ENCODE measurements at regions not wholly inside any gene's neighbourhood (a gene's known extent, or its start where the extent isn't known, plus 50 kb on each side); places are given as distances from the start of the nearest gene placed in this dataset.

DNA sequence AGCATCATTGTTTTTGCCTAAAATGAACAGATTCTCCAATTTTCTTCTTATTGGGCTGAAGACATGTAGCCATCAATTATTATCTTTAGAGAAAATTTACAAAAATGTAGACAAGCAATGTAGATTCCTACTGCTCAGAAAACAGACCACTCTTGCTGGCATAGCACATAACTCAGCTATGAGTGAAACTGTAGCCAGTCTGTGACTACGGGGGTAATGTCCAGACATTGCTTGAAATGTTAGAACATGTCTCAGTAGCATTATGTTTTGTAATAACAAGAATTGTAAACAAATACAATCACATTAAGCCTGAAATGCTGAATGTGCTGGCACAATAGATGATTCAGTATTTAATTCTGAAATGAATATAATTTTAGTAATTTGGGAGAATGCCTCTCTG, 265.7 kb upstream of the KCNJ16 start:
- Histone ChIP-seq H3K4me1 (ENCODE audit: control insufficient read depth in 1 of 2, low read depth in 2 of 2) (peaks cover 0 to 4% of the 10 kb centered on the region in 2 donors), H3K27me3 (replicated peaks; ENCODE audit: insufficient read depth) (no peaks in the 10 kb centered on the region), H3K9me3 (no peaks in the 10 kb centered on the region), H3K4me3 (no peak overlapping the region), H3K27ac (no peak overlapping the region), H3K36me3 (no peaks in the 10 kb centered on the region)
- no peak for DNase-seq (ENCODE audit: low spot score)
- TF ChIP-seq, protein P1, sequence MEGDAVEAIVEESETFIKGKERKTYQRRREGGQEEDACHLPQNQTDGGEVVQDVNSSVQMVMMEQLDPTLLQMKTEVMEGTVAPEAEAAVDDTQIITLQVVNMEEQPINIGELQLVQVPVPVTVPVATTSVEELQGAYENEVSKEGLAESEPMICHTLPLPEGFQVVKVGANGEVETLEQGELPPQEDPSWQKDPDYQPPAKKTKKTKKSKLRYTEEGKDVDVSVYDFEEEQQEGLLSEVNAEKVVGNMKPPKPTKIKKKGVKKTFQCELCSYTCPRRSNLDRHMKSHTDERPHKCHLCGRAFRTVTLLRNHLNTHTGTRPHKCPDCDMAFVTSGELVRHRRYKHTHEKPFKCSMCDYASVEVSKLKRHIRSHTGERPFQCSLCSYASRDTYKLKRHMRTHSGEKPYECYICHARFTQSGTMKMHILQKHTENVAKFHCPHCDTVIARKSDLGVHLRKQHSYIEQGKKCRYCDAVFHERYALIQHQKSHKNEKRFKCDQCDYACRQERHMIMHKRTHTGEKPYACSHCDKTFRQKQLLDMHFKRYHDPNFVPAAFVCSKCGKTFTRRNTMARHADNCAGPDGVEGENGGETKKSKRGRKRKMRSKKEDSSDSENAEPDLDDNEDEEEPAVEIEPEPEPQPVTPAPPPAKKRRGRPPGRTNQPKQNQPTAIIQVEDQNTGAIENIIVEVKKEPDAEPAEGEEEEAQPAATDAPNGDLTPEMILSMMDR (IDR thresholded peaks at IDR 0.05): no peak
- no peak for ATAC-seq (ENCODE audit: insufficient number of reproducible peaks, low FRiP score, low read depth)

DNA sequence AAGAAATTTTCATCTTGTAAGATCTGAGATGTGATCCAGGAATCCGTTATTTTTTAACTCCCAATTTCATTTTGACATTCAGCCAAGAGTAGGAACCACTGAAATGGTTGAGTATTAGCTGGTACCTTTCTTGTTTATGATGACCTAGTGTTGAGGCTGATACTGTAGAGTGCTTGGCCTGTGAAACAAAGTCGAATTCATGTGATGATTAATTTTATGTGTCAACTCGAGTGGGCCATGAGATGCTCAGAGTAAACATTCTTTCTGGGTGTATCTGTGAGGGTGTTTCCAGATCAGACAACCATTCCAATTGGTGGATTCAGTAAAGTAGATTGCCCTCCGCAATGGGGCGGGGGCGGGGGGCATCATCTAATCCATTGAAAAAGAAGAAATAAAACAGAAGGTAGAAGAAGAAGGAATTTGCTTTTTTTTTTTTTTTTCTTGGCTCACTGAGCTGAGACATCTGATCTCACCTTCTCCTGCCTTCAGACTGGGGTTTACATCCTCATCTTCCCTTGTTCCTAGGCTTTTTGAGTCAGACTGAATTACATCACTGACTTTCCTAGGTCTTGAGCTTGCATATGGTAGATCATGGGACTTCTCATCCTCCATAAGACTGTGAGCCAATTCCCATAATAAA, 264.6 kb upstream of the KCNJ16 start:
- Histone ChIP-seq H3K4me3 (no peak overlapping the region), H3K4me1 (ENCODE audit: control insufficient read depth in 1 of 2, low read depth in 2 of 2) (peaks cover 0 to 4% of the 10 kb centered on the region in 2 donors), H3K27ac (no peak overlapping the region), H3K36me3 (no peaks in the 10 kb centered on the region), H3K9me3 (no peaks in the 10 kb centered on the region), H3K27me3 (replicated peaks; ENCODE audit: insufficient read depth) (no peaks in the 10 kb centered on the region)
- ATAC-seq (ENCODE audit: insufficient number of reproducible peaks, low FRiP score, low read depth) (no peak), DNase-seq (ENCODE audit: low spot score) (no peak)
- TF ChIP-seq, protein P1 (IDR thresholded peaks at IDR 0.05): no peak

DNA sequence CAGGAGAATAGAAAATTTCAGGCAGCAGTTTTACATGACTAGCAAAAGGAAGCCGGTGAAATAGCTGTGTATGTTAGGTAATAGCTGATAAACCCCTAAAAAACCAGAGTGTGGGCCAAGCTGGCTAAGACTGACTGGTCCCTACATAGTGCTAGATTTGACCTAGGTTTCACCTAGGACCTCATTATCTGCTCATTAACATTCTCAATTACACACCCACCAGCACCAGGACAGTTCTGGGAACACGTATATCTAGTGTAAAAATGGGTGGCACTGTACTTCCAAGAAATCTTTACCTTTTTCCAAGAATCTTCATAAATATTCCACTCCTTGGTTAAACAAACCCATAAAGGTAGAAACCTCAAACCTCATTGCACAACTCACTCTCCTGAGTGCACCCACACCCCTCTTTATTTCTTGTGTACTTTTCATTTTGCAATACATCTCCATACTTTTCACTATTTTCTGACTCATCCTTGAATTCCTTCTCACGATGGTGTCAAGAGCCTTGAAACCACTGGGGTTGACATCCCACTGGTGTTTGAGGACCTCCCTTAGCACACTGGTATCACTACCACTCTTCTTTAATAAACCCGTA, 262.7 kb upstream of the KCNJ16 start:
- TF ChIP-seq, protein P1 (IDR thresholded peaks at IDR 0.05): no peak
- DNase-seq (ENCODE audit: low spot score): no peak
- H3K4me1 ChIP-seq (ENCODE audit: control insufficient read depth in 1 of 2, low read depth in 2 of 2): peaks cover 0 to 4% of the 10 kb centered on the region in 2 donors
- no peak for ATAC-seq (ENCODE audit: insufficient number of reproducible peaks, low FRiP score, low read depth)
- no peak overlapping the region for H3K4me3 ChIP-seq
- H3K9me3 ChIP-seq: no peaks in the 10 kb centered on the region
- no peak overlapping the region for H3K27ac ChIP-seq
- H3K36me3 ChIP-seq: no peaks in the 10 kb centered on the region
- H3K27me3 ChIP-seq (replicated peaks; ENCODE audit: insufficient read depth): no peaks in the 10 kb centered on the region

DNA sequence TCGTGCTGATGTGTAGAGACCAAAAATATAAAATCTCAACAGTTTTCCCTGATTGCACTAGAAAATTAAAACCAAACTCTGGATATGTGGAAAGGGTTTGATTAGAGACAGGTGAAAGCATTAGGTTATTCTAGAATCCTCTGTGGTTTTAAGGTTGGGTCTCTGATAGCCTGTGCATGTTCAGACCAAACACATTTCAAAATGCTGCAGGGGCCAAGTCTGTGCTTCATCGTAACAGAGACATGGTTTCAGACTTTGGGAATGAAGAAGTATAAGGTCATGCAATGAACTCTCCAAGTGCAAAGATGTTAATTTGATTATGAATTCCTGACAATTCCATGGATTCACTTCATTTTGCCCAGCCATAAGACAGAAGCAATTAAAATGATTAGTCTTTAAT, 261.0 kb upstream of the KCNJ16 start:
- Histone ChIP-seq H3K27me3 (replicated peaks; ENCODE audit: insufficient read depth) (no peaks in the 10 kb centered on the region), H3K9me3 (no peaks in the 10 kb centered on the region), H3K36me3 (no peaks in the 10 kb centered on the region), H3K4me1 (ENCODE audit: control insufficient read depth in 1 of 2, low read depth in 2 of 2) (peaks cover 1 to 8% of the 10 kb centered on the region in 2 donors), H3K4me3 (no peak overlapping the region), H3K27ac (no peak overlapping the region)
- DNase-seq (ENCODE audit: low spot score) (no peak), ATAC-seq (ENCODE audit: insufficient number of reproducible peaks, low FRiP score, low read depth) (no peak)
- TF ChIP-seq, protein P1 (IDR thresholded peaks at IDR 0.05): no peak

DNA sequence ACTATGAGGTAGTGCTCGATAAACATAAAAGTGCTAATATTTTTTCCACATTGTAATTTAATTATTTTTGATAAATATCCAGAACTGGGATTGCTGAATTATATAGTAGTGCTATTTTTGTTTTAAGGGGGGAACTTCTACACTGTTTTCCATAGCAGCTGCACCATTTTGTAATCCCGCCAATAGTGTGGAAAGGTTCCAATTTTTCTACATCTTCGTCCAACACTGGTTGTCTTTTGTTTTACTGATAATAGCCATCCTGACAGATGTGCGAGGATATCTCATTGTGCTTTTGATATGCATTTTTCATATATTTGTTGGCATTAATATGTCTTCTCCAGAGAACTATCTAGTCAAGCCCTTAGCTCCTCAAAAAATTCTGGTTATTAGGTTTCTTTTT, 259.6 kb upstream of the KCNJ16 start:
- Histone ChIP-seq H3K4me1 (ENCODE audit: control insufficient read depth in 1 of 2, low read depth in 2 of 2) (peaks cover 7 to 18% of the 10 kb centered on the region in 2 donors), H3K4me3 (no peak overlapping the region), H3K36me3 (no peaks in the 10 kb centered on the region), H3K27me3 (replicated peaks; ENCODE audit: insufficient read depth) (no peaks in the 10 kb centered on the region), H3K27ac (no peak overlapping the region), H3K9me3 (no peaks in the 10 kb centered on the region)
- DNase-seq (ENCODE audit: low spot score) (no peak), ATAC-seq (ENCODE audit: insufficient number of reproducible peaks, low FRiP score, low read depth) (no peak)
- TF ChIP-seq, protein P1 (IDR thresholded peaks at IDR 0.05): no peak

Data from thoracic aorta (tissue), 2 donors.